Type B pancreatic cell (in vitro differentiated cells): ENCODE measurements at regions not wholly inside any gene's neighbourhood (a gene's known extent, or its start where the extent isn't known, plus 50 kb on each side); places are given as distances from the start of the nearest gene placed in this dataset.
"Not testable (repeated sequence)": the region's sequence is repeated elsewhere in the genome, so short reads cannot be mapped to it uniquely, and the experiment has no call there.

Experiments
- DNase-seq: peaks from one replicate; pipeline ENCODE4 v3.0.0; 2021; ENCODE audit warnings: mixed read lengths; ENCODE audit not compliant: unreplicated experiment; ENCODE audit errors: extremely low spot score
- H3K27ac Mint-ChIP-seq: 2 replicates; pipeline ENCODE4 v1.8.0; 2021; ENCODE audit warnings: mild to moderate bottlenecking, mixed read lengths
- H3K27me3 Mint-ChIP-seq: 2 replicates; pipeline ENCODE4 v1.8.0; 2021; ENCODE audit warnings: mixed read lengths
- H3K36me3 Mint-ChIP-seq: 2 replicates; pipeline ENCODE4 v1.8.0; 2021; ENCODE audit warnings: mixed read lengths
- H3K4me1 Mint-ChIP-seq: one replicate; pipeline ENCODE4 v1.8.0; 2021; ENCODE audit warnings: mixed read lengths; ENCODE audit not compliant: unreplicated experiment
- H3K4me3 Mint-ChIP-seq: 2 replicates; pipeline ENCODE4 v1.8.0; 2021; ENCODE audit warnings: mild to moderate bottlenecking, mixed read lengths
- H3K9me3 Mint-ChIP-seq: 2 replicates; pipeline ENCODE4 v1.8.0; 2021; ENCODE audit warnings: mixed read lengths
- CTCF ChIP-seq: fragments of 200-600 bp; sonication (generic); conservative IDR thresholded peaks from 2 replicates; pipeline ENCODE4 v1.5.0; 2021; ENCODE audit warnings: antibody characterized with exemption, mild to moderate bottlenecking

- Mint-ChIP-seq H3K27ac (peak overlapping the region; percentile 54), H3K4me1 (peaks cover 14% of the 10 kb centered on the region), H3K9me3 (peaks cover 6% of the 10 kb centered on the region), H3K4me3 (peak overlapping the region; percentile 90), H3K27me3 (peaks cover 10% of the 10 kb centered on the region), H3K36me3 (no peaks in the 10 kb centered on the region)
- TF ChIP-seq CTCF, result no peak
- no peak for DNase-seq
These were observed 82.3 kb upstream of the FREM1 start for GRCh38 chr9:14992516-14992915.

GRCh38 chr9:14992081-14992480 is 81.9 kb upstream of the FREM1 start:
- Mint-ChIP-seq H3K36me3 (no peaks in the 10 kb centered on the region), H3K27ac (no peak overlapping the region), H3K4me1 (peaks cover 14% of the 10 kb centered on the region), H3K4me3 (peak overlapping the region; percentile 90), H3K27me3 (peaks cover 10% of the 10 kb centered on the region), H3K9me3 (peaks cover 6% of the 10 kb centered on the region)
- no peak for DNase-seq
- TF ChIP-seq CTCF, result no peak

GRCh38 chr9:14990647-14991046 is 80.4 kb upstream of the FREM1 start:
- H3K27ac Mint-ChIP-seq, H3K4me3 Mint-ChIP-seq, H3K36me3 Mint-ChIP-seq, DNase-seq, H3K9me3 Mint-ChIP-seq, H3K27me3 Mint-ChIP-seq: not testable (repeated sequence)
- peaks cover 14% of the 10 kb centered on the region for H3K4me1 Mint-ChIP-seq

GRCh38 chr9:14989811-14990210 is 79.6 kb upstream of the FREM1 start:
- H3K27me3 Mint-ChIP-seq, result peaks cover 6% of the 10 kb centered on the region
- peaks cover 18% of the 10 kb centered on the region for H3K4me1 Mint-ChIP-seq
- no peaks in the 10 kb centered on the region for H3K36me3 Mint-ChIP-seq
- H3K27ac Mint-ChIP-seq, result no peak overlapping the region
- no peak overlapping the region for H3K4me3 Mint-ChIP-seq
- peaks cover 6% of the 10 kb centered on the region for H3K9me3 Mint-ChIP-seq
- no peak for DNase-seq
- TF ChIP-seq CTCF, result no peak

- H3K27ac Mint-ChIP-seq, H3K36me3 Mint-ChIP-seq, DNase-seq, H3K4me3 Mint-ChIP-seq, H3K9me3 Mint-ChIP-seq, H3K27me3 Mint-ChIP-seq: not testable (repeated sequence)
- H3K4me1 Mint-ChIP-seq, result peaks cover 18% of the 10 kb centered on the region
These were observed 79.1 kb upstream of the FREM1 start for GRCh38 chr9:14989336-14989735.

- no peak for DNase-seq
- Mint-ChIP-seq H3K27me3 (no peaks in the 10 kb centered on the region), H3K36me3 (no peaks in the 10 kb centered on the region), H3K9me3 (peaks cover 6% of the 10 kb centered on the region), H3K4me3 (no peak overlapping the region), H3K27ac (no peak overlapping the region), H3K4me1 (peaks cover 10% of the 10 kb centered on the region)
- TF ChIP-seq CTCF, result no peak
These were observed 77.6 kb upstream of the FREM1 start for GRCh38 chr9:14987858-14988257.

GRCh38 chr9:14985419-14985818 is 75.2 kb upstream of the FREM1 start:
- Mint-ChIP-seq H3K27ac (no peak overlapping the region), H3K4me1 (peaks cover 5% of the 10 kb centered on the region), H3K9me3 (peaks cover 5% of the 10 kb centered on the region), H3K27me3 (no peaks in the 10 kb centered on the region), H3K4me3 (no peak overlapping the region), H3K36me3 (no peaks in the 10 kb centered on the region)
- no peak for TF ChIP-seq CTCF
- DNase-seq, result no peak
